ENCODE measurements at regions not wholly inside any gene's neighbourhood (a gene's known extent, or its start where the extent isn't known, plus 50 kb on each side); places are given as distances from the start of the nearest gene placed in this dataset.

- TF ChIP-seq, protein P1, sequence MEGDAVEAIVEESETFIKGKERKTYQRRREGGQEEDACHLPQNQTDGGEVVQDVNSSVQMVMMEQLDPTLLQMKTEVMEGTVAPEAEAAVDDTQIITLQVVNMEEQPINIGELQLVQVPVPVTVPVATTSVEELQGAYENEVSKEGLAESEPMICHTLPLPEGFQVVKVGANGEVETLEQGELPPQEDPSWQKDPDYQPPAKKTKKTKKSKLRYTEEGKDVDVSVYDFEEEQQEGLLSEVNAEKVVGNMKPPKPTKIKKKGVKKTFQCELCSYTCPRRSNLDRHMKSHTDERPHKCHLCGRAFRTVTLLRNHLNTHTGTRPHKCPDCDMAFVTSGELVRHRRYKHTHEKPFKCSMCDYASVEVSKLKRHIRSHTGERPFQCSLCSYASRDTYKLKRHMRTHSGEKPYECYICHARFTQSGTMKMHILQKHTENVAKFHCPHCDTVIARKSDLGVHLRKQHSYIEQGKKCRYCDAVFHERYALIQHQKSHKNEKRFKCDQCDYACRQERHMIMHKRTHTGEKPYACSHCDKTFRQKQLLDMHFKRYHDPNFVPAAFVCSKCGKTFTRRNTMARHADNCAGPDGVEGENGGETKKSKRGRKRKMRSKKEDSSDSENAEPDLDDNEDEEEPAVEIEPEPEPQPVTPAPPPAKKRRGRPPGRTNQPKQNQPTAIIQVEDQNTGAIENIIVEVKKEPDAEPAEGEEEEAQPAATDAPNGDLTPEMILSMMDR (IDR thresholded peaks at IDR 0.05): no peak
- TF ChIP-seq EP300 (IDR thresholded peaks at IDR 0.05): no peak
- TF ChIP-seq POLR2A (IDR thresholded peaks at IDR 0.05): no peak
- TF ChIP-seq POLR2AphosphoS5 (IDR thresholded peaks at IDR 0.05): no peak
These were observed 102.9 kb upstream of the SIRPA start for GRCh38 chr20:1792274-1792673.
